ENCODE measurements at regions not wholly inside any gene's neighbourhood (a gene's known extent, or its start where the extent isn't known, plus 50 kb on each side); places are given as distances from the start of the nearest gene placed in this dataset.

- DNase-seq (ENCODE audit: low read depth) = no peak
Measured at GRCh38 chr14:87524011-87524410, 469.0 kb downstream of the GALC start.

DNA sequence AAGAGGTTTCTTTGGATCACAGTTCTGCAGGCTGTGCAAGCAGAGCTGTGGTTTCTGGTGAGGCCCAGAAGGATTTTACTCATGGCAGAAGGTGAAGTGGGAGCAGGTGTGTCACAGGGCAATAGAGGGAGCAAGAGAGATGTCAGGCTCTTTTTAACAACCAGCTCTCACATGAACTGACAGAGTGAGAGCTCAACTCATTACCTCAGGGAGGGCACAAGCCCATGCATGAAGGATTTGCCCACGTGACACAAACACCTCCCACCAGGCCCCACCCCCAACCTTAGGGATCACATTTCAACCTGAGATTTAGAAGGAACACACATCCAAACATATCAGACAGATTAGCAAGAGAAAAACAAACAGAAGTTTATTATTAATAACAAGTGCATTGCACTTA, 470.4 kb downstream of the GALC start:
- no peak for DNase-seq (ENCODE audit: low read depth)

DNA sequence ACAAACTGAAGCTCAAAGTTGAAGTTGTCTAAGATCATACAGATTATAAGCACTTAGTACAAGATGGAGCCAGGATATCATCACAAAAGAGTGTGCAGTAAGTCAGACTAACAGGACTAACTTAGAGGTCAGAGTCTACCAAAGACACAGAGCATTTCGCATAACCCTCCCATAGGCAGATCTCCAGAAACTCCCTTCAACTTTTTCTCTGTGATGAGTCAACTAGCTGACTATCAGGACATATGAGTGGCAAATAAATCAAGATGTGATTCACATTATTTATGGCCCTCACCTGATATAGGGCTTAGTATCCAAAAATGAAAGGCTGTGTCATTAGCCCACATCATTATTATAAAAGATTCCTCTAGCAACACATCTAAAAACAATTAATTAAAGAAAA, 484.6 kb downstream of the GALC start:
- DNase-seq (ENCODE audit: low read depth) = no peak

- no peak for DNase-seq (ENCODE audit: low read depth)
Measured at GRCh38 chr14:87503711-87504110, 489.3 kb downstream of the GALC start.

- DNase-seq (ENCODE audit: low read depth) = no peak
Measured at GRCh38 chr14:87497301-87497700, 495.7 kb downstream of the GALC start.

DNA sequence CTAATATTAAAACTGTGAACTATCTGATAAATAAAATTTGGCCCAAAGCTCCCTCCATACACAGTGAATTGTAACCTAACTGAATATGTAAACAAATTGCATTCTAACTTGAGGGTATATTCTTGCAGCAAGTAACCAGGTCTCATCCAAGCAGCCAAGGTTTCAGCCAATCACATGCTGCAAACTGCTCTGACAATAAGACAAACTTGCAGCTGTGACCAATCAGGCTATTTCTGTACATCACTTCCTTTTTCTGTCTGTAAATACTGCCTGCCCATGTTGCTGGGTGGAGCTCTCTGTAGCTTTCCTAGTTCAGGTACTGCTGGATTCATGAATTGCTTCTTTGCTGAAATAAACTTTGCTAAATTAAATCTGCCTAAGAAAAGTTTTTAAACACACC, 499.0 kb downstream of the GALC start:
- no peak for DNase-seq (ENCODE audit: low read depth)

- no peak for DNase-seq (ENCODE audit: low read depth)
Measured at GRCh38 chr14:87492561-87492960, 500.4 kb downstream of the GALC start.

DNA sequence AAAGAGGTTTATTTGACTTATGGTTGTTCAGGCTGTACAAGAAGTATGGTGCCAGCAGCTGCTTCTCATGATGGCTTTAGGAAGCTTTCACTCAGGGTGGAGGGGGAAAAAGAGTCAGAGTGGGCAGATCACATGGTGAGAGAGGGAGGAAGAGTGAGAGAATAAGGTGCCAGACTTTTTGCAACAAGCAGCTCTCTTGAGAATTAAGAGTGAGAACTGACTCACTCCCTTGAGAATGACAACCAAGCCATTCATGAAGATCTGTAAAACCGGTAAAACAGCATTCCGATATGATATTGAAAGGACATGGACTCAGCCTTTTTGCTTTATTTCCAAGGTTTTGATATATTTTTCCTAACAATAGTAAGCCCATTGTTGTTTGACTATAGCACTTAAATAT, 501.2 kb downstream of the GALC start:
- DNase-seq (ENCODE audit: low read depth) = no peak

DNA sequence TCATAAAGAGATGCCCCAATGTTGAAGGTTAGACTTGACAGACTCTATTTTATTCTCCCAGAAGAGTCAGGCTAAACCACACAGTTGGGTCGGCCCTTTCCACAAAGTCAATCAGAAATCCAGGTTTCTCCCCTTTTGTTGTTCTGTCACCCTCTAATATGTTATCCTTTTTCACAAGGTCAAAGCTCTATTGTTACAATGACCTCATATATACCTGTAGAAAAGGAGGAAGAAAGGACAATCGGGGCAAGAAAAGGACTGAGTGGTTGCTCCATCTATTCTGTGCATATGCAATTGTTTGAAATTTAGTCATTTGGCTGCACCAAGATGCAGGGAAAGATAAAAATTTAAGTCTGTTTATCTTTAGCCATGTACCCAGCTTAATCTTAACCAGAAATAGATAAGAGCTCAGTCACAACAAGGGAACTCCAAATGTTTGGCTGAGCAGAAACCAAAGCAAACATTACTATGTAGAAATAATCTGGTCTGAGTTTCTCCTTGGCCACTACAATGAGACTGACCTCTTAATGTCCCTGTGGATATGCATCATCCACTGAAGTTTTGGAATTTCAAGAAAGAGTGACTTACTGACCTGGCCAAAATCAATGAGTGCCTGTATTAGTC, 503.7 kb downstream of the GALC start:
- DNase-seq (ENCODE audit: low read depth) = no peak

- DNase-seq (ENCODE audit: low read depth) = no peak
Measured at GRCh38 chr14:87483271-87484260, 509.4 kb downstream of the GALC start.

DNA sequence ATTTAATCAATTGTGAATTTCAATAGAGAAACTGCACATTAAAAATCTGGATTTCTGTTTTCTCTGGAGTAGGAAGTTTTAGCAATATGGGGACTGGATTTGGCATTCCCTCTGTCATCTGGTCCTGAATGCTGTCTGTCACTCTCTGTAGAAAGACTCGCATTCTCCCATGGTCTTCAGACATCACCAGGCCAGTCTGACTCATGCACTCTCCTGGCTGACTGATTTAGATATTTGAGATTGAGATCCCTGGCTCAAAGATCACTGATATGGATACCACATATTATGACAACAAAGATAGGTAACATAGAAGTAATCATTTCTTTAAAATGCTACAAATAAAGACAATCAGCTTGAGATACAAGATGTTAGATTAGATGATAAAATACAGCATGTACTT, 524.5 kb downstream of the GALC start:
- no peak for DNase-seq (ENCODE audit: low read depth)

DNA sequence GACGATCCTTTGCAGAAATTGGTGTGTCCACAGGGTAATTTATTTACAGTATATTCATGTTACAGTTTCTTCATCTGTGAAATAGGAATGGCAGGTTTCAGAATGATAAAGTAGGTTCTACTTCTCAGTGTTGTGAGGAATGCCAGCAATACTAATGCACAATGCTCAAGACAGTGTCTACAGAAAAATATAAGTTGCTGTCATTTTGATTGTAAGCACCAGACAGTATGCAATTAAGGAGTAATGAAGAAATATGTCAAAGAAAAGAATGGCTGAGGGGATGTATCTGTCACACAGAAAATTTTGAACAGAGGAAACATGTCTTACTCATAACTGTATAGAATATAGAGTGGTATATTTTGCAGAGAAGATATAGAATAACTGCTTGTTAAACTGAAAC, 525.4 kb downstream of the GALC start:
- DNase-seq (ENCODE audit: low read depth) = no peak

DNA sequence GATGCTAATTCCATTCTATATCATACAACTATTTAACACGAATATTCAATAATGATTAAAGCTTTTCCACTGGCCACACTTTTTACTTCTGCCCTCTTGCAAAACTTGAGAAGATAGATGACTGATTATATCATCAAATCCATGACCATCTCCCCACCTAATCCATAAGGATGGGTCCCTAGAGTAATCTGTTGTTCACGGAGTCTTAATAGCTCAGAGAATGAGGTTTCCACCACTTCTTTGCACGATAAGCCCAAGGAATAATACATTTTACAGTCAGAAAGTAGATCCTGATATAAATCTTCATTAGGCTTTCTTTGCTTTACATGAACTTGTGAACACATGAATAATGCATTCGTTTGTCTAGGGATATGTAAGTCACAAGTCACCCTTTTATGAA, 527.2 kb downstream of the GALC start:
- DNase-seq (ENCODE audit: low read depth) = no peak

DNA sequence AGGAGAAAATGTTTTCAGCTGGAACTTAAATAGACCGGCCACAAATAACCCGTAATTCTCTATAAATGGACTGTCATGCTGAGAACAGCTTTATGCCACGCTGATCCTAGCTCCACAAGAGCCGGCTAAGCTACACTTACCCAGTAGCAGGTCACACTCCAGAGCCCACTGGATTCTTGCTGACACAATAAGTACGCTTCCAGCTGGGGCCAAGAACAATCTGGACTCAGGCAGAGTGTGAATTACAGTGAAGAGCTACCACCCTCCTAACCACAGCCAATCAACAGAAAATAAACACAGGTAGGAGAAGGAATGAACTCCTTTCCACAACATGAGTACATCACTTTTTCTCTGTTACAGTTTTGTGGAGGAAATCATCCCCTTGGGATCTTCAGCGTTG, 531.3 kb downstream of the GALC start:
- DNase-seq (ENCODE audit: low read depth) = no peak

GRCh38 chr14:87457720-87458119, 535.3 kb downstream of the GALC start:
- DNase-seq (ENCODE audit: low read depth) = no peak

DNA sequence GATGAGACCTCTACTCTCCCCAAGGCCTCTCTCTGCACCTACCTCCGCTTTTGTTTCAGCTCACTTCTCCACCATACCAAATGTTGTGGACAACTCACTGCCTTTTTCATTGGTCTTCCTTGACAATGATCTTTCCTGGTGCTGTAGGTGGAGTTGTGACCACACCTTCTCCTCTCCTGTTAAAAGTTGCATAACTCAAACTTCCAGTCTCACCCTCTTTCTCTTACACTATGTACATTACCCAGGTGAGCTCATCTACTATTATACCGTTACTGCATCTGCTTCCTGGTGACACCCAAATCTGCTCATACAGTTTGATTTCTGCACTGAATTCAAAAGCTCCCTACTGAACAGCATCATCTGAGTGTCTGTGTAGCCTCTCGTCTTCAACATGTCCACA, 542.8 kb downstream of the GALC start:
- DNase-seq (ENCODE audit: low read depth) = no peak

GRCh38 chr14:87449016-87449415, 544.0 kb downstream of the GALC start:
- no peak for DNase-seq (ENCODE audit: low read depth)

DNA sequence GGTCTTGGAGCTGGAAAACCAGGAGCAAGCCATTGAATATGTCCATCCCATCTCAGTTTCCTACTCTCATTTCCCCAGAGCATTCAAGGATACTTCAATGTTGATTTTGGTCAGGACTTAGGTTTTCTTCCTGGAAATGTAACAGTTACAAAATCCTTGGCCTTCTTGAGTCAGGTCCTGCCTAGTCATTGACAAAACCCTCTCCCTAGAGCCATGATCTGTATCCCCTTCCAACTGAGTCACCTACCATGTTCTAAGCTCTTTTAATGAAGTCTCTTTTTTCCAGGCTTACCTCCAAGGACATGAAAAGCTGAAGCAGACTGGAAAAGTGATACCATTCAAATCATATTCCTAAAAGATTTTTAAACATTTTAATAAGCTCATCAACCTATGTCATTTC, 549.2 kb downstream of the GALC start:
- DNase-seq (ENCODE audit: low read depth) = no peak

DNA sequence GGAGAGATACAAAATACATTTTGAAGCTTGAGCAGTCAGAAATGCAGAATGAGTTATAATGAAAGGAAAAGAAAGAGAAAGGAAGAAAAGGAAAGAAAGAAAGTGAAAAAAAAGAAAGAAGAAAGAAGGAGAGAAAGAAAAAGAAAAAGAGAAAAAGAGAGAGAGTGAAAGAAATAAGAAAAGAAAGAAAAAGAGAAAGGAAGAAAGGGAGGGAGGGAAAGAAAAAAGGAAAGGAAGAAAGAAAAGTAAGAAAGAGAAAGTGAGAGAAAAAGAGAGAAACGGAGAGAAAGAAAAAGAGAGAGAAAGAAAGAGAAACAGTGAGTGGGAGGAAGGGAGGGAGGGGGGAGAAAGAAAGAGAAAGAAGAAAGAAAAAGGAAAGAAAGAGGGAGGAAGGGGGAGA, 549.9 kb downstream of the GALC start:
- no peak for DNase-seq (ENCODE audit: low read depth)

DNA sequence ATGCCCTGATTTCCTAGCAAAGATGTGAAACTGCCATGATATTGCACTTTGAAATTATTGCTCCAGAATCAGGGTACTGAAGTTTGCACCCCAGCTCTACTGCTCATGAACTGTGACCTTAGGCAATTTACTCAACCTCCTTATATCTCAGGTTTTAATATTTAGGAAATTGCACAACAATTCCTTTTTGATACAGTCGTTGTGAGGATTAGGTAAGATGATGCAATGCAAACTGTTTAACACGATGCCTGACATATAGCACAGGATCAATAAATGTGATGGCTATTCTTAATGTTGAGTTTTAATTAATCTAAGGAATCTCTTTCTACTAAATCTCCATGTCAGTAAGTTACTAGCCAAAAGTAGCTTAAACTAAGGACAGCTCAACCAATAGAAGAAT, 555.8 kb downstream of the GALC start:
- no peak for DNase-seq (ENCODE audit: low read depth)

GRCh38 chr14:87434680-87435079, 558.3 kb downstream of the GALC start:
- no peak for DNase-seq (ENCODE audit: low read depth)

- DNase-seq (ENCODE audit: low read depth) = no peak
Measured at GRCh38 chr14:87434011-87434410, 559.0 kb downstream of the GALC start.

GRCh38 chr14:87432698-87433097, 560.3 kb downstream of the GALC start:
- DNase-seq (ENCODE audit: low read depth) = no peak

- DNase-seq (ENCODE audit: low read depth) = no peak
Measured at GRCh38 chr14:87430810-87431209, 562.2 kb downstream of the GALC start.

Measured in stimulated activated CD8-positive, alpha-beta memory T cell treated with anti-CD3 and anti-CD28 coated beads, Interleukin-12 subunit alpha, Interleukin-12 subunit beta, amount 100 ng/mL, for 1 hour (primary cell).